HCT116 (cell line): ENCODE measurements at regions not wholly inside any gene's neighbourhood (a gene's known extent, or its start where the extent isn't known, plus 50 kb on each side); places are given as distances from the start of the nearest gene placed in this dataset.

ENCODE experiments used
- ATAC-seq: fragments of 200-7000 bp; cut with Tn5 transposase; 2 replicates; pipeline ENCODE4 v1.9.1; 2020; ENCODE audit warnings: mild to moderate bottlenecking, moderate library complexity
- BruUV-seq: library from RNA; stranded (reverse); fragments of 400-500 nt; replicated peaks from 2 replicates; lab custom pipeline; 2021; lab: Mats Ljungman, UMichigan
- CTCF ChIA-PET: fragments of 300-600 bp; sonication (Branson Sonifier 250); formaldehyde crosslinking; loops from one replicate; lab custom pipeline; 2021; ENCODE audit warnings: antibody characterized with exemption; lab: Charles Lee
- POLR2A ChIA-PET: fragments of 300-600, 350-600 bp; sonication (Branson Sonifier 250); formaldehyde crosslinking; loops from one replicate; lab custom pipeline; 2021; ENCODE audit warnings: antibody characterized with exemption; lab: Charles Lee
- RAD21 ChIA-PET, 2 experiments: fragments of 300-600 bp; sonication (Branson Sonifier 250); formaldehyde crosslinking; loops; one replicate each; lab custom pipeline; 2023; ENCODE audit warnings: low total read pairs in 2 of 2; ENCODE audit not compliant: uncharacterized antibody in 2 of 2, unreplicated experiment in 2 of 2, low non-redundant PET in 1 of 2; lab: Charles Lee
- DNase-seq: peaks from one replicate; pipeline ENCODE4 v3.0.0-alpha.2; 2010; ENCODE audit warnings: low read depth, low spot score
- H2AFZ ChIP-seq: fragments of 200-600 bp; shearing (Covaris generic), sonication (generic); 2 replicates; pipeline ENCODE4 v1.6.1; 2017; ENCODE audit warnings: low read depth, mixed run types, mixed read lengths, antibody characterized with exemption, low read length; ENCODE audit not compliant: poor library complexity, severe bottlenecking
- H3K27ac ChIP-seq: 2 replicates; pipeline ENCODE4 v1.5.1; 2012; ENCODE audit warnings: low read depth, low read length
- H3K27me3 ChIP-seq: fragments of 200-600 bp; sonication (generic); 2 replicates; pipeline ENCODE4 v1.6.1; 2016; ENCODE audit warnings: mixed run types, low read length, mixed read lengths; ENCODE audit not compliant: insufficient read depth
- H3K36me3 ChIP-seq, 2 experiments: fragments of 200-500 bp in 1 of 2; fragments of 200-600 bp in 1 of 2; sonication (Bioruptor generic) in 1 of 2; sonication (generic) in 1 of 2; 2 replicates each; pipeline versions ENCODE4 v1.5.1 to v1.6.1; 2014 to 2016; ENCODE audit warnings: low read length in 2 of 2, inconsistent platforms in 1 of 2, mixed read lengths in 1 of 2, mixed run types in 1 of 2; ENCODE audit not compliant: insufficient read depth in 2 of 2, control insufficient read depth in 1 of 2
- H3K4me1 ChIP-seq, 2 experiments: fragments of 200-600 bp in 1 of 2; sonication (generic) in 1 of 2; 2 replicates each; pipeline versions ENCODE4 v1.5.1 to v1.6.1; 2012 to 2017; ENCODE audit warnings: low read length in 2 of 2, inconsistent platforms in 1 of 2, mild to moderate bottlenecking in 1 of 2, mixed read lengths in 1 of 2, mixed run types in 1 of 2, moderate library complexity in 1 of 2; ENCODE audit not compliant: insufficient read depth in 2 of 2, control insufficient read depth in 1 of 2
- H3K4me2 ChIP-seq: fragments of 200-600 bp; sonication (generic); 2 replicates; pipeline ENCODE4 v1.6.1; 2017; ENCODE audit warnings: mixed run types, low read length, mixed read lengths
- H3K4me3 ChIP-seq, 2 experiments: fragments of 200-600 bp in 1 of 2; sonication (generic) in 1 of 2; replicated peaks in 1 of 2; 2 replicates each; pipeline ENCODE4 v1.5.1; 2011 to 2016; ENCODE audit warnings: low read length in 2 of 2, control low read depth in 1 of 2, low read depth in 1 of 2, mild to moderate bottlenecking in 1 of 2, mixed read lengths in 1 of 2, mixed run types in 1 of 2
- H3K79me2 ChIP-seq: fragments of 200-600 bp; sonication (generic); 2 replicates; pipeline ENCODE4 v1.6.1; 2017; ENCODE audit warnings: mild to moderate bottlenecking, mixed run types, low read length, moderate library complexity, mixed read lengths; ENCODE audit not compliant: insufficient read depth
- H3K9ac ChIP-seq: fragments of 200-600 bp; sonication (generic); 2 replicates; pipeline ENCODE4 v1.6.1; 2016; ENCODE audit warnings: low read length, mixed read lengths
- H3K9me2 ChIP-seq: fragments of 200-600 bp; sonication (generic), shearing (Covaris generic); 2 replicates; pipeline ENCODE4 v1.6.1; 2017; ENCODE audit warnings: mixed run types, mild to moderate bottlenecking, moderate library complexity; ENCODE audit not compliant: insufficient read depth
- H3K9me3 ChIP-seq, 2 experiments: fragments of 200-500 bp in 1 of 2; fragments of 200-600 bp in 1 of 2; sonication (Bioruptor generic) in 1 of 2; sonication (generic) in 1 of 2; 2 replicates each; pipeline ENCODE4 v1.6.1; 2014 to 2017; ENCODE audit warnings: low read length in 2 of 2, mixed read lengths in 2 of 2, inconsistent platforms in 1 of 2, low read depth in 1 of 2, mild to moderate bottlenecking in 1 of 2, mixed run types in 1 of 2, moderate library complexity in 1 of 2; ENCODE audit not compliant: control insufficient read depth in 1 of 2, insufficient read depth in 1 of 2
- H4K20me1 ChIP-seq: fragments of 200-600 bp; sonication (generic), shearing (Covaris generic); 2 replicates; pipeline ENCODE4 v1.6.1; 2017; ENCODE audit warnings: mixed run types, mild to moderate bottlenecking, moderate library complexity; ENCODE audit not compliant: insufficient read depth
- ATF3 ChIP-seq: IDR thresholded peaks from 2 replicates; pipeline ENCODE4 v1.6.1; 2012
- FOSL1 ChIP-seq: IDR thresholded peaks from 2 replicates; pipeline ENCODE4 v1.6.1; 2012; ENCODE audit warnings: low read depth
- MAX ChIP-seq: IDR thresholded peaks from 2 replicates; pipeline ENCODE4 v1.6.1; 2012
- POLR2A ChIP-seq: IDR thresholded peaks from 2 replicates; pipeline ENCODE4 v1.7.0; 2011; ENCODE audit warnings: borderline replicate concordance; ENCODE audit not compliant: insufficient read depth, insufficient read length; ENCODE audit errors: extremely low read depth
- RAD21 ChIP-seq: IDR thresholded peaks from 2 replicates; pipeline ENCODE4 v1.6.1; 2012; ENCODE audit warnings: low read depth, mild to moderate bottlenecking
- REST ChIP-seq: IDR thresholded peaks from 2 replicates; pipeline ENCODE4 v1.6.1; 2012; ENCODE audit warnings: low read depth
- SIN3A ChIP-seq: IDR thresholded peaks from 2 replicates; pipeline ENCODE4 v1.6.1; 2012; ENCODE audit warnings: low read depth
- SP1 ChIP-seq: IDR thresholded peaks from 2 replicates; pipeline ENCODE4 v1.6.1; 2012; ENCODE audit warnings: low read depth
- YY1 ChIP-seq: IDR thresholded peaks from 2 replicates; pipeline ENCODE4 v1.6.1; 2011; ENCODE audit warnings: low read length, low read depth, moderate library complexity, mild to moderate bottlenecking; ENCODE audit not compliant: insufficient replicate concordance; ENCODE audit errors: extremely low read depth
- ZFX ChIP-seq: fragments of 450-650 bp; IDR thresholded peaks from 2 replicates; pipeline ENCODE4 v1.6.1; 2017
- intact Hi-C: fragments of 100-400 bp; cut with micrococcal nuclease; formaldehyde crosslinking; loops from 2 replicates; pipeline ENCODE4 v1.10.0; 2022

GRCh38 chrX:43493756-43494155, 162.3 kb upstream of the MAOA start (continued):
- no peak for TF ChIP-seq SP1
- no peak for TF ChIP-seq ZFX
- no peak for TF ChIP-seq POLR2A
- TF ChIP-seq SIN3A = no peak

GRCh38 chrX:43500246-43500645, 155.9 kb upstream of the MAOA start:
- no peak overlapping the region for H3K9ac ChIP-seq
- no peaks in the 10 kb centered on the region for H3K9me2 ChIP-seq
- H3K4me3 ChIP-seq = no peak overlapping the region
- no peak for ATAC-seq
- no peak overlapping the region for H3K4me2 ChIP-seq
- no peaks in the 10 kb centered on the region for H3K27me3 ChIP-seq
- H2AFZ ChIP-seq = no peak overlapping the region
- intact Hi-C loops = no loop called here
- no peaks in the 10 kb centered on the region for H4K20me1 ChIP-seq
- H3K4me1 ChIP-seq = no peaks in the 10 kb centered on the region
- no peak overlapping the region for H3K27ac ChIP-seq
- POLR2A ChIA-PET = no interaction called here
- no TSS peak for BruUV-seq
- H3K9me3 ChIP-seq = no peaks in the 10 kb centered on the region
- no peaks in the 10 kb centered on the region for H3K36me3 ChIP-seq
- no peak for TF ChIP-seq ZFX
- TF ChIP-seq FOSL1 = no peak
- no peak for TF ChIP-seq SP1
- TF ChIP-seq REST = no peak
- no peak for TF ChIP-seq SIN3A
- TF ChIP-seq RAD21 = no peak
- TF ChIP-seq MAX = no peak
- no peak for TF ChIP-seq YY1
- TF ChIP-seq ATF3 = no peak
- no peak for DNase-seq
- CTCF ChIA-PET = no interaction called here
- RAD21 ChIA-PET = no interaction called here
- no peaks in the 10 kb centered on the region for H3K79me2 ChIP-seq
